ENCODE measurements at regions not wholly inside any gene's neighbourhood (a gene's known extent, or its start where the extent isn't known, plus 50 kb on each side); places are given as distances from the start of the nearest gene placed in this dataset.

DNA sequence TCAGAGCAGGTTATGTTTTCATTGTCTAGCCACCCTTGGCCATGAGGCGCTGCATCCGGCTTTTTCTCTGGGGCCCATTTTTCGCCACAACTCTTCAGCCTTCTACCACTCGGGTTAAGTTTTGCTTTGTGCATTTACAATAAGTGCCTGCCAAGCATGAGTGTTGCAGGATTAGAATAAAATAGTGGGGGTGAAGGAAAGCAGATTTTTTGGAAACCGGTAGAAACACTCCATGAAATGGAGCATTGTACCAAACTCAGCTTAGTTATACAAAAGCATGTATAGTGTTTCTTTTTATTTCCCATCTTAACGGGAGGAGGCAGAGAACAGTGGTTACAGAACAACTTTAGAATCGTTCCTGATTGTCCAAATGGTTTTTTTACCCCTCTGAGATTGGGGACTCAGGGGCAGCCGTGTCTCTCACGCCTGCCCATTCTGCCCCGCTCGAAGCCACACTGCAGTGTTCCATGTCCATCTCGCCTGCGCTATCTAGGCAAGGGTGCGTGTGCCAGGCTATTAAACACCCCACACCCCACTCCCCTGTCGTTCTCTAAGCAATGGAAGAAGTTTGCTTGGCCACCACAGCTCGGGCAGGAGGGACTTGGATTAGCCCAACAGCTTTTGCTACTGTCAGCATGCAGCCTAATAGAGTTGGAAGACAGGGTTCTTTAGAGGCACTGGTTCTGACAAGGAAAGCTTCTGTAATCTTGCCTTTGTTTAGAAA, 268.8 kb upstream of the WWC1 start:
- Mint-ChIP-seq H3K9me3 (no peaks in the 10 kb centered on the region), H3K27ac (no peak overlapping the region), H3K27me3 (peaks cover 2% of the 10 kb centered on the region), H3K36me3 (ENCODE audit: low read depth) (no peaks in the 10 kb centered on the region), H3K4me3 (no peak overlapping the region), H3K4me1 (ENCODE audit: low read depth) (no peaks in the 10 kb centered on the region)
- TF ChIP-seq, protein P1, sequence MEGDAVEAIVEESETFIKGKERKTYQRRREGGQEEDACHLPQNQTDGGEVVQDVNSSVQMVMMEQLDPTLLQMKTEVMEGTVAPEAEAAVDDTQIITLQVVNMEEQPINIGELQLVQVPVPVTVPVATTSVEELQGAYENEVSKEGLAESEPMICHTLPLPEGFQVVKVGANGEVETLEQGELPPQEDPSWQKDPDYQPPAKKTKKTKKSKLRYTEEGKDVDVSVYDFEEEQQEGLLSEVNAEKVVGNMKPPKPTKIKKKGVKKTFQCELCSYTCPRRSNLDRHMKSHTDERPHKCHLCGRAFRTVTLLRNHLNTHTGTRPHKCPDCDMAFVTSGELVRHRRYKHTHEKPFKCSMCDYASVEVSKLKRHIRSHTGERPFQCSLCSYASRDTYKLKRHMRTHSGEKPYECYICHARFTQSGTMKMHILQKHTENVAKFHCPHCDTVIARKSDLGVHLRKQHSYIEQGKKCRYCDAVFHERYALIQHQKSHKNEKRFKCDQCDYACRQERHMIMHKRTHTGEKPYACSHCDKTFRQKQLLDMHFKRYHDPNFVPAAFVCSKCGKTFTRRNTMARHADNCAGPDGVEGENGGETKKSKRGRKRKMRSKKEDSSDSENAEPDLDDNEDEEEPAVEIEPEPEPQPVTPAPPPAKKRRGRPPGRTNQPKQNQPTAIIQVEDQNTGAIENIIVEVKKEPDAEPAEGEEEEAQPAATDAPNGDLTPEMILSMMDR (IDR thresholded peaks at IDR 0.05) = no peak
- POLR2A ChIA-PET = no interaction called here
- DNase-seq (no peak), ATAC-seq (no peak)
- intact Hi-C loops (cut with micrococcal nuclease) = no loop called here
- CTCF ChIA-PET = no interaction called here

DNA sequence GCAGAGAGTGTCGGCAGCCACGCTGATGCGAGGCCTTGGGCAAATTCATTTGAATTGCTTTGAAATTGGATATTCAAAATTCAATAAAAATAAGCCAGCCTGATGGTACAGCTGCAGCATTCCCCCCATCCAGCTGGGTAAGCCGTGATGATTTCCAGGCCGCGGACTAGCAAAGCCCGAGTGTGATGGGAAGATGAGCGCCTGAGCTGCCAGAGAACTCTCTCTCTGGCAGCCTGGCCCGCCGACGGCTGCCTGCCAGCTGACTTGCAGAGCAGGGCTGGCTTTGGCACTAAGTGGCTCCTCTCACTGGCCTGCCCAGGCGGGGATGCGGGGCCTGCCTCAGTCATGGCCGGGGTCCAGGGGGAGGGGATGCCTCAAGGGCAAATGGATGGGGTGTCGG, 268.3 kb upstream of the WWC1 start:
- Mint-ChIP-seq H3K9me3 (no peaks in the 10 kb centered on the region), H3K4me3 (no peak overlapping the region), H3K27ac (no peak overlapping the region), H3K36me3 (ENCODE audit: low read depth) (no peaks in the 10 kb centered on the region), H3K4me1 (ENCODE audit: low read depth) (no peaks in the 10 kb centered on the region), H3K27me3 (peaks cover 2% of the 10 kb centered on the region)
- POLR2A ChIA-PET = no interaction called here
- CTCF ChIA-PET = no interaction called here
- TF ChIP-seq, protein P1 (IDR thresholded peaks at IDR 0.05) = no peak
- intact Hi-C loops (cut with micrococcal nuclease) = no loop called here
- ATAC-seq (no peak), DNase-seq (no peak)

DNA sequence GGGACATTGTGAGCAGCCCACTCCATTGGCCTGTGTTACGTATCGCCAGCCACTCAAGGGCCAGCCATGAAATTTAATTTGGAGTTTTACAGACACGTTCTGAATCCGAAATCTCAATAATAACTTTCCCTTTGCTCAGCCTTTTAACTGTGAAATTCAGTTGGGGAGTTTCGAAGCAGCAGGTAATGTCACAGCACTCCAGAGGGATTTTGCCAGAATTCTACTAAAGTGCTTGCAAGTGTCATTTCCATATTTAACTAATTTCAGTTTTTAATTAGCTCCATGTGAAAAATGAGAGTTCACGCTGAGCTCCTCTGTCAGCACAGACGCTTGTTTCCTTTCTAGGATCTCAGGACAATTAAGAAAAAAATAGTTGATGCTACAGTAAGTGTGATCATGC, 267.1 kb upstream of the WWC1 start:
- no peaks in the 10 kb centered on the region for H3K36me3 Mint-ChIP-seq (ENCODE audit: low read depth)
- DNase-seq = no peak
- TF ChIP-seq, protein P1 (IDR thresholded peaks at IDR 0.05) = no peak
- ChIA-PET POLR2A (no interaction called here), CTCF (no interaction called here)
- no peak overlapping the region for H3K4me3 Mint-ChIP-seq
- no peaks in the 10 kb centered on the region for H3K9me3 Mint-ChIP-seq
- intact Hi-C loops (cut with micrococcal nuclease) = no loop called here
- H3K27ac Mint-ChIP-seq = no peak overlapping the region
- H3K27me3 Mint-ChIP-seq = peaks cover 2% of the 10 kb centered on the region
- no peaks in the 10 kb centered on the region for H3K4me1 Mint-ChIP-seq (ENCODE audit: low read depth)
- no peak for ATAC-seq

DNA sequence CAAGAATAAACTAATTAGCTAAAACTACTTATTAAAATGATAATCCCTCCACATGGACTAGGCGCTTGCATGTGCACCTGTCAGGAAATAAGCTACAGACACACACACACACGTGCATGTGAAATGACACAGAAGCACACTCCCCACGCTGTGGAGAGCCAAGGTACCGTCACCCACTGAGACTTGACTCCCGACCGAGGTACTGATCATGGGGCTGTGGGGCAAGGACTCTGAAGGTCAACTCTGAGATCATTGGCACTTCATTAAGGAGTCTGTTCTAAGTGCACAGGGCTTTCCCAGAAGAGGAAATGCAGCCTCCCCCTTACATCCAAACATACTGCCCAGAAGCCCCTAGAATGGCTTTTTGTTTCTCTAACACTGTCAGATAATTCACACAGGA, 264.4 kb upstream of the WWC1 start:
- no peaks in the 10 kb centered on the region for H3K4me1 Mint-ChIP-seq (ENCODE audit: low read depth)
- H3K9me3 Mint-ChIP-seq = no peaks in the 10 kb centered on the region
- no peak overlapping the region for H3K27ac Mint-ChIP-seq
- ATAC-seq (no peak), DNase-seq (no peak)
- H3K4me3 Mint-ChIP-seq = no peak overlapping the region
- H3K36me3 Mint-ChIP-seq (ENCODE audit: low read depth) = no peaks in the 10 kb centered on the region
- H3K27me3 Mint-ChIP-seq = no peaks in the 10 kb centered on the region
- CTCF ChIA-PET = no interaction called here
- intact Hi-C loops (cut with micrococcal nuclease) = no loop called here
- TF ChIP-seq, protein P1 (IDR thresholded peaks at IDR 0.05) = no peak
- POLR2A ChIA-PET = interaction anchor here (0.6 kb wide), 1 partner anchor 9 kb away, joined by 3 read pairs; no protein-coding TSS in a partner anchor

DNA sequence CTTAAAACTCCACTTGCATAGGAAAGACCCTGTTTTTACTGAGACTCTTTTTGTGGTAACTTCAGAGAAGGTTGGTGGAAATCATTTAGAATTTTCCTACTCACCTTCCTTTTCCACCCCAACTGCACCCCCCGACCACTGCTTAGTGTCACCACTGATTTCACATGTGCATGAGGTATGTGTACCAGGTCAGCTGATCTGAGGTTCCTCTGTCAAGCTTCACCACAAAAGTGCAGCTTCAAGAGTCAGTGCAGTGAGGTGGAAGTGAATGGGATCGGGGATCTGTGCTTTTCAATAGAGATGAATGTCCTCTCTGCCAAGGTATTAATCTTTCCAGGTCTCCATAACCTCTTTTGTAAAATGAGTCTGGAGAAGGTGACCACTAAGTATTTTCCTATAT, 260.5 kb upstream of the WWC1 start:
- Mint-ChIP-seq H3K4me1 (ENCODE audit: low read depth) (no peaks in the 10 kb centered on the region), H3K9me3 (no peaks in the 10 kb centered on the region), H3K36me3 (ENCODE audit: low read depth) (no peaks in the 10 kb centered on the region), H3K27me3 (no peaks in the 10 kb centered on the region), H3K4me3 (no peak overlapping the region), H3K27ac (no peak overlapping the region)
- ATAC-seq (no peak), DNase-seq (no peak)
- TF ChIP-seq, protein P1 (IDR thresholded peaks at IDR 0.05) = no peak
- ChIA-PET CTCF (interaction anchor here (1.7 kb wide), 1 partner anchor 16 kb away, joined by 4 read pairs; no protein-coding TSS in a partner anchor), POLR2A (no interaction called here)
- intact Hi-C loops (cut with micrococcal nuclease) = no loop called here

Measured in activated CD8-positive, alpha-beta T cell treated with anti-CD3 and anti-CD28 coated beads for 36 hours (primary cell).